Choroid plexus epithelial cell (primary cell): ENCODE measurements at regions not wholly inside any gene's neighbourhood (a gene's known extent, or its start where the extent isn't known, plus 50 kb on each side); places are given as distances from the start of the nearest gene placed in this dataset.

Source experiments
- DNase-seq: peaks from one replicate; pipeline ENCODE4 v3.0.0-alpha.2; 2010; ENCODE audit warnings: low read depth
- H3K4me3 ChIP-seq: 2 replicates; pipeline ENCODE4 v1.5.1; 2011; ENCODE audit warnings: low read depth, mild to moderate bottlenecking, control low read depth, low read length, moderate library complexity
- CTCF ChIP-seq: conservative IDR thresholded peaks from 2 replicates; pipeline ENCODE4 v1.5.1; 2011; ENCODE audit warnings: low read depth, mild to moderate bottlenecking, control low read depth, inconsistent platforms, low read length, moderate library complexity

- no peak for TF ChIP-seq CTCF
- DNase-seq: peak; percentile 61
- H3K4me3 ChIP-seq: no peak overlapping the region
These were observed 64.5 kb upstream of the MED9 start for GRCh38 chr17:17412326-17412725.

GRCh38 chr17:17413215-17413792, 63.5 kb upstream of the MED9 start:
- no peak for TF ChIP-seq CTCF
- H3K4me3 ChIP-seq: no peak overlapping the region
- DNase-seq: no peak

GRCh38 chr17:17413821-17414220, 63.0 kb upstream of the MED9 start:
- TF ChIP-seq CTCF: no peak
- no peak for DNase-seq
- no peak overlapping the region for H3K4me3 ChIP-seq

- DNase-seq: peak; percentile 50
- peak overlapping the region; percentile 17 for H3K4me3 ChIP-seq
- no peak for TF ChIP-seq CTCF
These were observed 62.4 kb upstream of the MED9 start for GRCh38 chr17:17414341-17414805.

GRCh38 chr17:17415006-17415405, 61.8 kb upstream of the MED9 start:
- no peak for DNase-seq
- H3K4me3 ChIP-seq: no peak overlapping the region
- no peak for TF ChIP-seq CTCF

GRCh38 chr17:17416007-17416399, 60.8 kb upstream of the MED9 start:
- H3K4me3 ChIP-seq: no peak overlapping the region
- no peak for TF ChIP-seq CTCF
- DNase-seq: peak; percentile 86
